ENCODE measurements at regions not wholly inside any gene's neighbourhood (a gene's known extent, or its start where the extent isn't known, plus 50 kb on each side); places are given as distances from the start of the nearest gene placed in this dataset.

DNA sequence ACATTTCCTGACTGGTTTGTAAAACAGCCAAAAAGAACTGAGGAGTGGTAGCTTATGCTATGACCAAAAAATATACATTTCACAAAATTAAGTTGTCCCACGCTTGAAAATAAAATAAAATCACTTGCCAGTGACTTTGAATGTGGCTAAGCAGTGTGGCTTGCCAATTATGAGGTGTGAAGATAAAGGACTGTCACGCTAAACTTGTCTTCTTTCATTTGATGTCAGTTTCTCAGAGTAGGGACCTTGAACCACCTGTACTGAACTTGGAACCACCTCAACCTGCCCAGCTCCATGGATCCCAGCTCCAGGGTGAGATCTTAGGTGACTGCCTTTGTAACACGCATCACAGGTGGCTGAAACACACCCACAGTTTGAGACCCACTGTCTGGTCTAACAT, 113.7 kb upstream of the TBL1X start:
- H3K9me3 ChIP-seq (ENCODE audit: control insufficient read depth, low read length), result no peaks in the 10 kb centered on the region
- H3K27me3 ChIP-seq (ENCODE audit: control insufficient read depth in 1 of 2, insufficient read depth in 2 of 2, low read length in 1 of 2), result no peaks in the 10 kb centered on the region
- no peaks in the 10 kb centered on the region for H3K4me1 ChIP-seq (ENCODE audit: control insufficient read depth in 1 of 2, insufficient read depth in 2 of 2, low read length in 2 of 2)
- no peak overlapping the region for H3K27ac ChIP-seq (ENCODE audit: low read depth in 1 of 2, low read length in 2 of 2)
- intact Hi-C loops (cut with DNase I), result no loop called here
- WGBS, 2 donors, result 83 to 95% methylated on average over 3 of the region's 3 CpGs
- no peak for ATAC-seq (ENCODE audit: low FRiP score)
- H3K36me3 ChIP-seq (ENCODE audit: control insufficient read depth in 1 of 2, insufficient read depth in 2 of 2, low read length in 1 of 2), result no peaks in the 10 kb centered on the region
- no peak overlapping the region for H3K4me3 ChIP-seq (ENCODE audit: low read length in 2 of 2)
- DNase-seq, result no peak

DNA sequence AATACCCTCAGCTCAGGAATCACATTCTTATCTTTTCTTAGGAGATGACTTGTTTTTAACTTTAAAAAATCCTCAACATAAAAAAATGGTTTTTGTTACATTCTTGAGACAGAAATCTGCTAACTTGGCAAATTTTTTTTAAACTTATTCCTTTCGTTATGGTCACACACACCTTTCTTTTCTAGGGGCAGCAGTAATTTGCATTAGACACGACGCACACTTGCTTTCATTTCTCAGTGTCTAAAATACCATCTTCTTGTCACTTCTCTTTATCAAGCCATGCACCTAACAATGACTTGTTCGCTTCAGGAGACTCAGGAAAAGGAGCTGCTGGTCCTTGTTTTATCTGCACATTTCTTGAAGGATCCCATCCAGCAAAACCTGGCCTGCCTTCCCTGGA, 112.6 kb upstream of the TBL1X start:
- Histone ChIP-seq H3K4me3 (ENCODE audit: low read length in 2 of 2) (no peak overlapping the region), H3K9me3 (ENCODE audit: control insufficient read depth, low read length) (no peaks in the 10 kb centered on the region), H3K36me3 (ENCODE audit: control insufficient read depth in 1 of 2, insufficient read depth in 2 of 2, low read length in 1 of 2) (no peaks in the 10 kb centered on the region), H3K27me3 (ENCODE audit: control insufficient read depth in 1 of 2, insufficient read depth in 2 of 2, low read length in 1 of 2) (no peaks in the 10 kb centered on the region), H3K4me1 (ENCODE audit: control insufficient read depth in 1 of 2, insufficient read depth in 2 of 2, low read length in 2 of 2) (no peaks in the 10 kb centered on the region), H3K27ac (ENCODE audit: low read depth in 1 of 2, low read length in 2 of 2) (no peak overlapping the region)
- DNase-seq (no peak), ATAC-seq (ENCODE audit: low FRiP score) (no peak)
- 51 to 62% methylated on average over 4 of the region's 4 CpGs for WGBS, 2 donors
- intact Hi-C loops (cut with DNase I), result no loop called here

- intact Hi-C loops (cut with DNase I), result no loop called here
- H3K4me1 ChIP-seq (ENCODE audit: control insufficient read depth in 1 of 2, insufficient read depth in 2 of 2, low read length in 2 of 2), result no peaks in the 10 kb centered on the region
- no peaks in the 10 kb centered on the region for H3K27me3 ChIP-seq (ENCODE audit: control insufficient read depth in 1 of 2, insufficient read depth in 2 of 2, low read length in 1 of 2)
- DNase-seq, result peak in 1 of 2 donors; percentile 65
- no peaks in the 10 kb centered on the region for H3K36me3 ChIP-seq (ENCODE audit: control insufficient read depth in 1 of 2, insufficient read depth in 2 of 2, low read length in 1 of 2)
- peak; percentile 55 for ATAC-seq (ENCODE audit: low FRiP score)
- no peaks in the 10 kb centered on the region for H3K9me3 ChIP-seq (ENCODE audit: control insufficient read depth, low read length)
- 19 to 31% methylated on average over 15 of the region's 15 CpGs for WGBS, 2 donors
- H3K27ac ChIP-seq (ENCODE audit: low read depth in 1 of 2, low read length in 2 of 2), result no peak overlapping the region
- H3K4me3 ChIP-seq (ENCODE audit: low read length in 2 of 2), result no peak overlapping the region
Measured at GRCh38 chrX:9352694-9353411, 112.0 kb upstream of the TBL1X start.

GRCh38 chrX:9354918-9355317, 109.9 kb upstream of the TBL1X start:
- ATAC-seq (ENCODE audit: low FRiP score) (no peak), DNase-seq (no peak)
- 87 to 95% methylated on average over 9 of the region's 9 CpGs for WGBS, 2 donors
- Histone ChIP-seq H3K27ac (ENCODE audit: low read depth in 1 of 2, low read length in 2 of 2) (no peak overlapping the region), H3K4me1 (ENCODE audit: control insufficient read depth in 1 of 2, insufficient read depth in 2 of 2, low read length in 2 of 2) (no peaks in the 10 kb centered on the region), H3K4me3 (ENCODE audit: low read length in 2 of 2) (no peak overlapping the region), H3K9me3 (ENCODE audit: control insufficient read depth, low read length) (no peaks in the 10 kb centered on the region), H3K27me3 (ENCODE audit: control insufficient read depth in 1 of 2, insufficient read depth in 2 of 2, low read length in 1 of 2) (no peaks in the 10 kb centered on the region), H3K36me3 (ENCODE audit: control insufficient read depth in 1 of 2, insufficient read depth in 2 of 2, low read length in 1 of 2) (no peaks in the 10 kb centered on the region)
- intact Hi-C loops (cut with DNase I), result no loop called here

- Histone ChIP-seq H3K4me3 (ENCODE audit: low read length in 2 of 2) (no peak overlapping the region), H3K27me3 (ENCODE audit: control insufficient read depth in 1 of 2, insufficient read depth in 2 of 2, low read length in 1 of 2) (no peaks in the 10 kb centered on the region), H3K9me3 (ENCODE audit: control insufficient read depth, low read length) (no peaks in the 10 kb centered on the region), H3K27ac (ENCODE audit: low read depth in 1 of 2, low read length in 2 of 2) (no peak overlapping the region), H3K36me3 (ENCODE audit: control insufficient read depth in 1 of 2, insufficient read depth in 2 of 2, low read length in 1 of 2) (no peaks in the 10 kb centered on the region), H3K4me1 (ENCODE audit: control insufficient read depth in 1 of 2, insufficient read depth in 2 of 2, low read length in 2 of 2) (no peaks in the 10 kb centered on the region)
- WGBS, 2 donors, result 81 to 90% methylated on average over 9 of the region's 9 CpGs
- no peak for DNase-seq
- intact Hi-C loops (cut with DNase I), result no loop called here
- no peak for ATAC-seq (ENCODE audit: low FRiP score)
Measured at GRCh38 chrX:9355739-9356138, 109.1 kb upstream of the TBL1X start.

DNA sequence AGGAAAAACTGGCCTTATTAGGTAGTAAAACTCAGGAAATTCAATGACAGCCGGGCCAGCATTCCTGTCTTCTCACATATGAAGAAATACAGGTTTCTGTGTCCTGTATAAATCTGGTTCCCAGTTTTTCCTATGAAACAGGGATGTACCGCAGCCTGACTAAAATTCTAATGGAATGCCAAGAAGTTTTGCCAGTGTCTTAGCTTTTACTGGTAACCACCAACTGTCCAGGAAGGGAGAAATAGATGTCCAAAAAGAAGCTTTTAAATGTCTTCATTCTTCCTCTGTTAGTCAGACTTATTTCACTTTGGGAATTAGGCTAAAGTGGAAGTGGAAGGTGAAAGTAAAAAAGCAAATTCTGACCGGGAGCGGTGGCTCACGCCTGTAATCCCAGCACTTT, 108.0 kb upstream of the TBL1X start:
- intact Hi-C loops (cut with DNase I), result no loop called here
- no peaks in the 10 kb centered on the region for H3K9me3 ChIP-seq (ENCODE audit: control insufficient read depth, low read length)
- H3K4me3 ChIP-seq (ENCODE audit: low read length in 2 of 2), result no peak overlapping the region
- DNase-seq (no peak), ATAC-seq (ENCODE audit: low FRiP score) (no peak)
- no peaks in the 10 kb centered on the region for H3K4me1 ChIP-seq (ENCODE audit: control insufficient read depth in 1 of 2, insufficient read depth in 2 of 2, low read length in 2 of 2)
- H3K27me3 ChIP-seq (ENCODE audit: control insufficient read depth in 1 of 2, insufficient read depth in 2 of 2, low read length in 1 of 2), result no peaks in the 10 kb centered on the region
- H3K27ac ChIP-seq (ENCODE audit: low read depth in 1 of 2, low read length in 2 of 2), result no peak overlapping the region
- 92 to 95% methylated on average over 5 of the region's 5 CpGs for WGBS, 2 donors
- no peaks in the 10 kb centered on the region for H3K36me3 ChIP-seq (ENCODE audit: control insufficient read depth in 1 of 2, insufficient read depth in 2 of 2, low read length in 1 of 2)

DNA sequence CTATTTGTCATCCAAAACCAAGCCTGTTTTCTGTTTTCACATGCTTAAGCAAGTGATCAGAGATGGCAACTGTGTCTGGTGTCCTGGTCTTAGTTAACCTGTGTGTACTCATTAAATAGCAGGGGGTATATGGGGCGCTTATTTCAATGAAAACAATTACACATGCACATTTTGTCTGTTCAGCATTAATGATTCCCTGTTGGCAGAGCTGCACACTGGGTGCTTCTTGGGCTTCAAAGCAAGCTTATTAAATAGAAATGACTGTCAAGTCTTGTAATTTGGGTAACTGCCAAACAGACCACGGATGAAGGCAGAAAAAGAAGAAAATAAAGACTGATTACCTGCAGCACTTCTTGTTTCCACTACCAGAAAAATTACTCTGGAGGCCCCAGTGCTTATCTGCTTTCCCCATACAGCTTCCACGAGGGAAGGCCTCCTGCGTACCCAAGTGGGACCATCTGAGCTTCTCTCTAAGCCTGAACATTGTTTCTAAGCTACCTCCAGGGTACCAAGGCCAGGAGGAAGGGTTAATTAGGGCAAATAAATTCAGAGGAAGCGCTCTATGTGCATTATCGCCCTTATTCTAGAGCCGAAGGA, 107.2 kb upstream of the TBL1X start:
- WGBS, 2 donors, result 87 to 88% methylated on average over 7 of the region's 7 CpGs
- Histone ChIP-seq H3K4me3 (ENCODE audit: low read length in 2 of 2) (no peak overlapping the region), H3K27me3 (ENCODE audit: control insufficient read depth in 1 of 2, insufficient read depth in 2 of 2, low read length in 1 of 2) (no peaks in the 10 kb centered on the region), H3K27ac (ENCODE audit: low read depth in 1 of 2, low read length in 2 of 2) (no peak overlapping the region), H3K9me3 (ENCODE audit: control insufficient read depth, low read length) (no peaks in the 10 kb centered on the region), H3K4me1 (ENCODE audit: control insufficient read depth in 1 of 2, insufficient read depth in 2 of 2, low read length in 2 of 2) (no peaks in the 10 kb centered on the region), H3K36me3 (ENCODE audit: control insufficient read depth in 1 of 2, insufficient read depth in 2 of 2, low read length in 1 of 2) (no peaks in the 10 kb centered on the region)
- no peak for DNase-seq
- intact Hi-C loops (cut with DNase I), result no loop called here
- no peak for ATAC-seq (ENCODE audit: low FRiP score)

- Histone ChIP-seq H3K27ac (ENCODE audit: low read depth in 1 of 2, low read length in 2 of 2) (no peak overlapping the region), H3K4me3 (ENCODE audit: low read length in 2 of 2) (no peak overlapping the region), H3K36me3 (ENCODE audit: control insufficient read depth in 1 of 2, insufficient read depth in 2 of 2, low read length in 1 of 2) (no peaks in the 10 kb centered on the region), H3K9me3 (ENCODE audit: control insufficient read depth, low read length) (no peaks in the 10 kb centered on the region), H3K27me3 (ENCODE audit: control insufficient read depth in 1 of 2, insufficient read depth in 2 of 2, low read length in 1 of 2) (no peaks in the 10 kb centered on the region), H3K4me1 (ENCODE audit: control insufficient read depth in 1 of 2, insufficient read depth in 2 of 2, low read length in 2 of 2) (no peaks in the 10 kb centered on the region)
- intact Hi-C loops (cut with DNase I), result no loop called here
- DNase-seq, result peak in 1 of 2 donors; percentile 60
- 4 to 32% methylated on average over 13 of the region's 13 CpGs for WGBS, 2 donors
- ATAC-seq (ENCODE audit: low FRiP score), result peak; percentile 36
Measured at GRCh38 chrX:9362363-9362928, 102.4 kb upstream of the TBL1X start.

GRCh38 chrX:9367421-9367820, 97.4 kb upstream of the TBL1X start:
- intact Hi-C loops (cut with DNase I), result no loop called here
- ATAC-seq (ENCODE audit: low FRiP score) (no peak), DNase-seq (no peak)
- 49 to 62% methylated on average over 2 of the region's 2 CpGs for WGBS, 2 donors
- Histone ChIP-seq H3K4me1 (ENCODE audit: control insufficient read depth in 1 of 2, insufficient read depth in 2 of 2, low read length in 2 of 2) (no peaks in the 10 kb centered on the region), H3K27ac (ENCODE audit: low read depth in 1 of 2, low read length in 2 of 2) (no peak overlapping the region), H3K4me3 (ENCODE audit: low read length in 2 of 2) (no peak overlapping the region), H3K9me3 (ENCODE audit: control insufficient read depth, low read length) (no peaks in the 10 kb centered on the region), H3K27me3 (ENCODE audit: control insufficient read depth in 1 of 2, insufficient read depth in 2 of 2, low read length in 1 of 2) (no peaks in the 10 kb centered on the region), H3K36me3 (ENCODE audit: control insufficient read depth in 1 of 2, insufficient read depth in 2 of 2, low read length in 1 of 2) (no peaks in the 10 kb centered on the region)

All from aorta (tissue), 5 donors.